G401.6 (cell line): ENCODE measurements at regions not wholly inside any gene's neighbourhood (a gene's known extent, or its start where the extent isn't known, plus 50 kb on each side); places are given as distances from the start of the nearest gene placed in this dataset.
"Not testable (repeated sequence)": the region's sequence is repeated elsewhere in the genome, so short reads cannot be mapped to it uniquely, and the experiment has no call there.

Source experiments
- FAIRE-seq: peaks from 2 replicates; lab custom pipeline; 2012; peaks lifted over from hg19 to GRCh38; lab: Jason Lieb, UNC

DNA sequence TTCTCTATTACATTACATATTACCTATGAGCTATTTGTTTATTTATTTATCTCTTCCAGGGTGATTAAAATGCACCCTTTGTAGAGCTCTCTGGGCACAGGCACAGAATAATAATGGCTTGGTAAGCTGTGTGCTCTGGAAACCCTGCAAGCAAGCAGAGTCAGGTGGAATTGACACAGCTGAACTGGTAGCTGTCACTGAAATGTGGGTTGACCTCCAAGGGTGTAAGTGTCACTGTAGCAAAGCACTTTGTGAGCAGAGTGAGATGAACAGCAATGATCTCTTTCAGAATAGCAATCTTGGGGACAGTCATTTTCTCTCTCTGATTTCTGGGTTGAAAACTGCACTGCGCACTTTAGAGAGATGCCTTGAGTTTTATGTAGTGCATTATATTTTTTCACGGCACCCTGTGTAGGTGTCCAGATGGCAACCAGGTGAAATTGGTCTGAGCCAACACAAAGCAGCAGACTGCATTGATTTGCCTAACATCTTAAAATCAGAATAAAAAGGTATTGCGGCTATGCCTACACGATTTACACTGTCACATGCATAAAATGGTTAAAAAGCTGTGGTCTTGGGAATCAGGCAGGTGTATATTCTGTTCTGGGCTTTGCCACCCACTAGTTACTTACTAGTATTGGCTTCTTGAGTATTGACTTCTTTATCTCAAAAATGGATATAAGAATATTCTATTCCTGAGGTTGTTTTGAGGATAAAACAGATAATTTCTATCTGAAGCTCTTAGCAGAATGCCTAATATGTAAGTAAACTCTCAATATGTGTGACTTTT lies 450.3 kb downstream of the RAPGEF2 start:
- no peak for FAIRE-seq

DNA sequence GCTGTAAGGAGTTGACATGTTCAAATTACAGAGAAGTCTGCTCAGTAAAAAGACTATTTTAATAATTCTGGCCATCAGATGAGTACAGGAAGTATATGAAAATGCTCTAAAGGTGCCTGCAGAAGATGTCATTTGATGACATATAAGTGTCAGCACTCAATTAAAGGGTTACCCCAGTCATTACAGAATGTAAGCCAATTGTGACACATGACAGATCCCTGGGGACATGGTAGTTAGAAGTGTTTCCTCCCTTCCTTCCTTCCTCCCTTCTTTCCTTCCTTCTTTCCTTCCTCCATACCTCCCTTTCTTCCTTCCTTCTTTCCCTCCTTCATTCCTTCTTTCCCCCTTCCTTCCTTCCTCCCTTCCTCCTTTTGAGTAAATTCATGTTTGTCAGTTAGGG lies 453.0 kb downstream of the RAPGEF2 start:
- FAIRE-seq, result no peak

DNA sequence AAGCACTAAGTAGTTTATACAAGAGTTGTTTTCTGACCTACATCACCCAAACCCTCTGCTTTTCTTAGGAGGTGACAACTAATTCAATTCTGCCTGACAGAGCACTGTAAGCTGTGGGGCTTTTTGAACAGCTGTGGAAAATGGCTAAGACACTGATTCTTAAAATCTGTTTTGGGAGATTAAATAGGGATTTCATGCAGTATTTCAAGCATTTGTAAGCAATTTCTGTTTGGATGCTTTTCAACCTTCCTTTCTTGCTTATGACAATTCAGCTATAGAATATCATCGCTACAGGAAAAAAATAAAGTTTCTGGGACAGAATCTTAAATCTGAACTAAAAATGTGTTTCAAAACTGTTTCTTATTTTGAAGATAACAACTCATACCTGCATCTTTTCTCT lies 459.5 kb downstream of the RAPGEF2 start:
- no peak for FAIRE-seq

DNA sequence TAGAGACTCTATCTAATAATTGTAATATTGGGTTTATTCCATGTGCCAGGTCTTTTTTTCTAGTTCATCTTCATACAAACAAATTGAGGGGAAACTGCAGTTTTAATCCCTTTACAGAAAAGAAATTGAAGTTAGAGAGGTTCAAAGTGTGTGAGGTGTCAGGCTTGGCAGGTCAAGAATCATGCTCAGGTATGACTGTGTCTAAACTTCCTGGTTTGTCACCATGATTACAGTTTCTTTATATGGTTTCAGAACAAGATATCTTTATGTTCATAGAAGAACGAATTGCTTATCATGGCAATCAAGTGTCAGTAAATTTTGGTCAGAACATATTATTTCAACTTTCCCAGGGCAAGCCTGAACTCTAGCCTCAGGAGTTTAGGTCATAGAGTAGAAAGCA lies 460.4 kb downstream of the RAPGEF2 start:
- FAIRE-seq, result no peak

DNA sequence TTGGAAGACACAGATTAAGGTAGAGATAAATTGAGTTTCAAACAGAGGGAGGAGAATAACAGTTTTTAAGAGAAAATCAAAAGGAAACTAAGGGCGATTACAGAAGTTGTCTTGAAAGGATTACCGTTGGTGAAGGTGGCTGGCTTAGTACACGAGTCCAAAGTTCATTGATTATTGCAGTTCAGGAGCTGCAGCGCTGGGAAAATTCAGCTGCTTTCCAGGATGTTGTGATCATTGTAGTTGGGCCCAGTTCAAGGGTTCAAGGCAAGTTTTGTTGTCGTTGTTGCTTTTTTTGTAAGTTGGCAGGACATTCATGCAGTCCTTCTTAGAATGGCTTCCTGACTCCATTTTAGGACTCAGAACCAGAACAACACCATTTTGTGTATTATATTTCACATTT lies 461.7 kb downstream of the RAPGEF2 start:
- no peak for FAIRE-seq

DNA sequence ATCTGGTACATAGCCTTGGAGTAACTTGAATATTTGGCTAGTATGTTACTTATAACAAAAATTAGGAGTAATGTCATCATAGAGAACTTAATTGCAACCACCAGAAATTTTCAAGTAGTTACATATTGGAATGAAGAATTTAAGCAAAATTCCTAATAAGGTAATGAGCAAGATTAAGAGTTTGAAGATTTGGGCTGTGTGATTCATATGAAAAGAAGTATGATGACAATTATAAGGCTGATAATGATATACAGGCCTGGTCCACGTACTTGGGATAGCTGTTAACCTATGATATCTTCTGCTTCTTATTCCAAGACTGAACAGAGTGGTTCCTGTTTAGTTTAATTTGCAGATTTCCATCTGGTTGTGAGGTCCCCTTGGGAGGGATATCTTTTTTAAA lies 463.9 kb downstream of the RAPGEF2 start:
- FAIRE-seq, result no peak

DNA sequence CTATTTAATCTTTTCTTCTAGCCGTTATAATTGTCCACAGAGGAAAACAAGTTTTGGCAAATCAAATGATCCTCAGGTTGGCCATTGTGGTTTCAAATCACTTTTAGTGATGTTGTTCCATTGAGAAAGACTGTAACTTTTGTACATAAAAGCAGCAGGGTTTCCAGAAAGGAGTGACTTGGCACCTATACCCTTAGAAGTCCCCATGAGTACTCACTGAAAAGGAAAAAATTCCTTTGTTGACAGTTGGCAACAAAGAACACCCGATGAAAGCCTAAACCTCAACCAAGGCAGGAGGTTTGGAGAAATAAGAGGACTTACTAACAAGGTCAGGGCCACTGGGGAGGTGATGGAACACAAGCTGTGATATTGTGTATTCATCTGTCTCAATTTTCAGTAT lies 474.4 kb downstream of the RAPGEF2 start:
- no peak for FAIRE-seq

DNA sequence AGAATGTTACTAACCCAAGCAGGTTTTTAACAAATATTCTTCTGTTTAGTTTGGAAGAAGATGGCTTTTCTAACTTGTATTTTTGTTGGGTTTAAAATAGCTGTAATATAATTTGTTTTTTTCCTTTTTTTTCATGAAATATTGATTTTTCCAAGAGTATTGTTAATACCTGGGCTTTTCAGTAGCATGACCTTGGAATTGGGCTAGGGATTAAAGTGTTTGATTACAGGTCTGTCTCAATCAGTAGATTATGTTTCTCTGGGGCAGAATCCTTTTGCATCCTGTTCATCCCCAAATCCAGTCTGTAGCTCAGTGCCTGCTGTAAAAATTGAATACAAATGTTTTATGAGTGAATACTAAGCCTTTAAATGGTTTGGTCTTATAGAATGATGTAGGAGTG lies 479.8 kb downstream of the RAPGEF2 start:
- no peak for FAIRE-seq

DNA sequence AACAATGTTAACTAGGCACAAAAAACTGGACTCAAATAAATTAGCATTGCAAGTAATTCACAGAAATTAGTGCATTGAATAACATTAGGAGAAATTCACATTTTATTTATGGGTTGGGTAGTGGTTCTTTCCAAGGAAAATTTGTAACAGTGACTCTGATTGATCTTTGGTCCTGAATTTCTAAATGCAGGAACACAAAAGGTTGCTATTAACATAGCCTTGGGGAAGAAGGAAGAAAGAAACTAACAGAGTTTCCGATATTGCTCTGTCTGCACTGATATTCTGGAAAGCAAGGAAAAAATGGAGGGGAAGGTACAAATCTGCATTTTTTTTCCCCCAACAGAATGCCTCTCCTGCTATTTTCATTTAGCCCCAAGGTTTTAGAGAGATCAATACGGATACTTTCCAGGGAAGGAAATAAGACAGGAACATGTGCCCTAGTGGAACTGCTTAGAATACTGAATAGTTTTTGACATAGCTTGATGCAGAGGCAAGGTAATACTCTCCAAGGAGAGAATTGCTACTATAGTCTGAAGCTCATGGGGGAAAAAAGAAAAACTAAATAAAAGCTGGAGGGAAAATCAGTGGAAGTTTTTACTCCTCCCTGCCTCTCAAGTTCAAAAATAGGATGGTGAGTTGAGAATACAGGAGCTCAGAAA lies 490.1 kb downstream of the RAPGEF2 start:
- no peak for FAIRE-seq

DNA sequence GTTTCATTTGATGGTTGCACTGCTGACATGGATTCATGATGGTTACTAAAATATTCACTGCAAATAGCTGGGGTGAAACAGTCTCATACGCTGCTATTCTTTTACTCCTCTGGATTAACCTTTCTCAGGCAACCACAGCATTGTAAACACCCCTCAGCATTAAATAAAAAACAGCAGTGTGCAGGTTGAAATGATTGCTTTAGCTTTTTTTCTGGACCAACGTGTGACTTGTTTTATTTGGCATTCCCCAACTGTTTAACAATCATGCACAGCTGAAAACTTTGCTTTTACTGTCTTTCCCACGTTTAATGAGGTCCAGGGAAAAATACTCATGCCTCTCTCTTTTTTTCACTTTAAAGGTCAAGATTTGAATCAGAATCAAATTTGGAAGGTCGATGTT lies 490.8 kb downstream of the RAPGEF2 start:
- FAIRE-seq, result no peak

DNA sequence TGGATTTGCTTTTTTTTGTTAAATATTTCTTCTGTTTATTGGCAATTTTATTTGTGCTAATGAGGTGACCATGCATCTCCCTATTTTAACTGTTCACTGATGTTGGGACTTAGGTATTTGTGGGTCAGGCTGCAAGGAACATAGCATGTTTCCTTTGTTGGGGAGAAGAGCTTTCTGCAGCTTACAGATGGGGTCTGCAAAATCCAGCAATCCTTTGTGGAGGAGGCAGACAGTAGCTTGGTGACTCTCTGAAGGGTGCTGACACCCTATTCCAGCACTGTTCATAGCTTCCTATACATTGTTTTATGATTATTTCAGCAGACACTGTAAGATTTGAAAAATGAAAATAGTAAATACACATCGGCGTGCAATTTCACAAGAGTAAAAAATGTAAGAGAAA lies 491.7 kb downstream of the RAPGEF2 start:
- no peak for FAIRE-seq

DNA sequence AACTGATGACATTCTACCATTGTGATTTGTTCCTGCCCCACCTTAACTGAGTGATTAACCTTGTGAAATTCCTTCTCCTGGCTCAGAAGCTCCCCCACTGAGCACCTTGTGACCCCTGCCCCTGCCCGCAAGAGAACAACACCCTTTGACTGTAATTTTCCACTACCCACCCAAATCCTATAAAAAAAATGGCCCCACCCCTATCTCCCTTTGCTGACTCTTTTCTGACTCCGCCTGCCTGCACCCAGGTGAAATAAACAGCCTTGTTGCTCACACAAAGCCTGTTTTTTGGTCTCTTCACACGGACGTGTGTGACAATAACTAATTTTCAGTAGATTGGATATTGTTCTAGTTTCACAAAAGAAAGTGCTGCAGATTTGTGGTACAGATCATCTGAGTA lies 492.2 kb downstream of the RAPGEF2 start:
- FAIRE-seq, result not testable (repeated sequence)

DNA sequence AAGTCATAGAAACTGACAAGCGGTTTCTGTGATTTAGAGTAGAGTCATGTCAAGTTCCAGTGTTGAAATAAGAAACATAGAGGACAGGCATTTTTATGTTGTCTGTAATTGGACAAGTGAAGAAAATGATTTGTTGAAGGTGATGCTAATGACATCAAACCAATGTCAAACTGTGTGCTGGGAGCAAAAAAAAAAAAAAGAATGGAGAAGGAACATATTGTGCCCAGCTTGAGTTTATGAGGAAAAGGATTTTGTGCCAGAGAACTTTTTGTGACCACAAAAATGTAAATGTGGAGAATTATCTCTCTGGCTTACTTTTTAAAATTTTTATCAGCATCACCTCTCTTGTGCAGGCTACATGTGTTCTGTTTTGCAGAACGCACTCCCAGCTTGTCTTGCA lies 495.7 kb downstream of the RAPGEF2 start:
- FAIRE-seq, result no peak

DNA sequence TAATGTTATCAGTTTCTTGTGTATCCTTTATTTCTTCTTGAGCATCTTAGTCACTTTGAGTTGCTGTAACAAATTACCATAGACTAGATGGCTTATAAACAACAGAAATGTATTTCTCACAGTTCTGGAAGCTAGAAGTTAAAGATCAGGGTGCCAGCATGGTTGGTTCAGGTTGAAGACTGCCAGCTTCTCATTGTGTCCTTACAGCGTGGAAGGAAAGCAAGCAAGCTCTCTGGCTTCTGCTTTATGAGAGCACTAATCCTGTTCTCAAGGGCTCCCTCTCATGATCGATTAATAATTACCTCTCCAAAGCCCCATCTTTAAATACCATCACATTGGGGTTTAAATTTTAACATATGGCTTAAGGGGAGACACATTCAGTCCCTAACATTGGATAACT lies 497.2 kb downstream of the RAPGEF2 start:
- FAIRE-seq, result no peak

DNA sequence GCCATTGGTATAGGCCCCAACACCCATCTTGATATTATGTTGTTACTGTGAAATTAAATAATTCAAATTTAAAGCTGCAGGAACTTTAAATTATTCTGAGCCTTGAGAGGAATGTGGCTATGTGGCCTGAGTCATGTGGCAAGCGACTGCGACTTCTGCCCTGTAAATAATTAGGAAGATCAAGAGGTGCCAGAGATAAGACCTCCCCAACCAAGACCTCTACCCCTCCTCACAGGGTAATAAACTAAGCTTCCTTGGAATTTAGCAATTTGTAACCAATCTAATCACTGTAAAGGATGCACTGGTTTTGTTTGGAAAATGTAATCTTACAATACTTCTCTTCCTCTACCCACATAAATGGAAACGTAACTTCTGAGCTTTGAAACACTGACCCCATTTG lies 501.9 kb downstream of the RAPGEF2 start:
- FAIRE-seq, result no peak

DNA sequence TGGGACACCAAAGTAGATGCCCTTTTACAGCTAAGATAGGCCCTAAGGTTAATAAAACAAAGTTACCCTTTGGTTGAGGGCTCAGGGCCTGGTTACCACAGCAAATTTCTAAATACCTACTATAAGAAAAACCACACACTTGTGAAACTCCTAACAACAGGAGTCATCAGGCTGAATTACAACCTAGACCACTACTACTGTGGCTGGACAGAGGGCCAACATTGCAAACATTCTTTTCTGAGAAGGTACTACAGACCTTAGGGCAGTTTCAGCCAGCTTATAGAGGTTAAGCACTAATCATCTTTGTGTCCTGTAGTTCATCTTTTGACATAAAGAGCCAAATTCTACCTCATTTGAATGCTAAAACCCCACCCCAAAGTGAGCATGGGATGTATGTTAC lies 504.0 kb downstream of the RAPGEF2 start:
- FAIRE-seq, result no peak

DNA sequence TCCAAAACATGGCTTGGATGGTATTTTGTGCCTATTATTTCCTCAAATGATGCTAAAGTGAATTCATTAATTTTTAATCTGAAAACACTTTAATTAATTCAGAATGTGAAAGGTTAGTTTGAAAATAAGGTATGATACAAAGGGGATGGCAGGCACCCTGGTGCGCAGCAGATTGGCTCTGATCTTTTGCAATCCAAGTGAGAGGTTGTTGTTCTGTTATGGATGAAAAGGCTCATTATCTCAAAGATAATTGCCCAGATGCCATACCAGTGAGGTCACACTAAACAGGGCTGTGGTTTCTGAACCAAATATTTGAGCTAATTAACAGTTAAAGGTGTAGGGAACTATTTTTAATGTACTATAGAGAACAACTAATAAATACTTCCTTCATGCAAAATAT lies 504.9 kb downstream of the RAPGEF2 start:
- no peak for FAIRE-seq

DNA sequence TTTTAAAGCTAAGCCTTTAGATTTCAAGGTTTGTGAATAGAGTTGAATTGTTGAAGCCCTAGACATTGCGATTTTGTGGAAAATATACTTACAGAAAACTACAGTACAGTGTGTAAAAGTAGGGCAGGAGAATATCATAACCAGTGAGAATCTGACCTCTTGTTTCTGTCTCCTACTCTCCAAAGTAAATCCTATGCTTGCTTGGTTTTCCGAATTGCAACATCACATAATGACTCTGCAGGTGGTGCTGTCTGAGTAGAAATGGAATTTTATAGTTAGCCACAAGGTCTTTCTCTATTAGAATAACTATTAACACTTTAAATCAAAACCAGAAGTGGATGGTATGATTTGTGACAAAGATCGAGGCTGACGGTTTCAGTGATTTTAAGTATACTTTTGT lies 505.6 kb downstream of the RAPGEF2 start:
- FAIRE-seq, result no peak

DNA sequence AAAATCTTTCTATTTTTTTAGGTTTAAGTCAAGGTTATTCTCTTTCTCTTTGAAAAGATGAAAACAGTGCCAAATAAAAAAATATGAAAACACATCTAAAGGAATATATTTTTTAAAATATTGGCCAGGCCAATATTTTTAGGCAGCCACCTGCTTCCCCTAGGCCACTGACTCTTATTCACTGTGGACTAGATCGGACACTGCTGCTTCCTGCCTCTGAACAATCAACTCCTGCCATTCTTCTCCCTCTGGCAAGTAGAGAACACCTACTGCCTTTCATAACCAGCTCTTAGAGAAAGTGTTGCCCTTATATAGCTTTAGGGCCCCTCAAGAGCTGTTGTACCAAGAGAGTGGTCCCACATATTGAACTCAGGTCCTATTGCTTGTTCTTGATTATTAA lies 529.2 kb downstream of the RAPGEF2 start:
- no peak for FAIRE-seq

DNA sequence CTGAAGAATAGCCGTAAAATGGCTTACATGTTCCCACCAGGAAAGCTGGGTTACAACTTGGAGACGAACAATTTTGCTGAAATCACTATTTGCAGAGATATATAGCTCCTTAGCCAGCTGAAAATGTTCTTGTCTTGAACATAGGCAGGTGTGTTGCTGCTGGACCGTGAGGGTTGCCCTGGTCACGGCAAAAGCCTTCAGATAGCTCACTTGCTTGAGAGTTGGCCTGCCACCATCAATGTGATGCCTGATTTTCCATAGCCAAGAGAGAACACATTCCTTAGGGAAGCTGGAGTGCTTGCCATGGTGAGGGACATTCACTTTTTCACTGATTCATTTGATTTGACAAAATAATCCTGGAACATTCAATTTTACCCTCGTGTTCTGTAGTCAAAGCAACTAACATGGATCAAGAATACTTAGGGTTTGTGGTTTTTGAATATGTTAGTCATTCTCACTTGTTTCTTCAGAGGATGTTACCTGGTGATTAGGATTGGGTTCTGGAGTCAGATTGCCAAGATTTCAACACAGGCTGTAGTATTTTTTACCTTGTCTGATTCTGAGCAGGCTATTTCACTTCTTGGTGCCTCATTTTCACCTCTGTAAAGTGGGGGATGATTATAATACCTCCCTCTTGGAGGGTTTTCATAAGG lies 536.9 kb downstream of the RAPGEF2 start:
- FAIRE-seq, result no peak

DNA sequence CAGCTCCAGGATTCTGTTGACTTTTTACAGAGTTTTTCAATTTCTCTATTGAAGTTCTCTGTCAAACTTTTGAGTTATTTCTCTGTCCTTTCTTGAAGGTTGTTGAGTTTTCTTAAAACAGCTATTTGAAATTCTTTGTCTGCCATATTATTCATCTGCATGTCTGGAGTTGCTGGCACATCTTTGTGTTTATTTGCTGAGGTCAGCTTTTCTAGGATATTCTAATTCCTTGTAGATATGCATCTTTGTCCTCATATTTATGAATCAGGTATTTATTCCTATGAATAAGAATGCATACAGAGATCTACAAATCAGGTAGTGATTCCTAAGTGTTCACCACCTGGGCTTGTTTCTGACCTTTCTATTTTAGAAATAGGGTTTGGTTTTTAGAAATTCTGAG lies 546.4 kb downstream of the RAPGEF2 start:
- FAIRE-seq, result no peak

DNA sequence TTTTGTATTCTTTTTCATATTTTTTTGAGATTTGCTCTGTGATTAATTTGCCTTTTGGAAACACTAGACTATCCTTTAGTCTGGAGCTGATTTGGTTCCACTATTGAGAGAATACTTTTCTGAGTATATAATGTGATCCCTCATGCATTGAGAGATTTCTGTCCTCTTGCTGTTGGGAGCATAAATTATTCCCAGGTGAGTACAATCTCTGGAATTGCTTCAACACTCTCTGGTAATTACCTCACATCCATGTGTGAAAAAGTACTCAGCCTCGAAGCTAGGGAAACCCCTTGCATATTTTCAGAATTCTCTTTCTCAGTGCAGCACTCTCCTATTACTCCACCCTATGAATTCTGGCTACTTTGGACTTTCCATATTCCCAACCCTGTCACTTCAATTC lies 550.0 kb downstream of the RAPGEF2 start:
- no peak for FAIRE-seq

DNA sequence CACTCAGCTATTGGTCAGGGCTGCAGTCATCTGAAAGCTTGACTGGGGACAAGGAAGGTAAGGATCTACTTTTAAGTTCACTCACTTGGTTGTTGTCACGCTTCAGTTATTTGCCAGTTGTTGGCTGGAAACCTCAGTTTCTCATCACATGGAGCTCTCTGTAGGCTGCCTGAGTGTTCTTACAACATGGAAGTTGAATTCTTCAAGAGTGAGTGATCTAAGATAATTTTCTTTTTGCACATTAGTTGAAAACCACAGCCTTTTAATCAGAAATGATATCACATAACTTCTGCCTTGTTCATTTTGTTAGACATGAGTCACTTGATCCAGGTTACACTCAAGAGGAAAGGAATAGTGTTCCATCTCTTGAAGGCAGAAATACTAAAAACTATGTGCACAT lies 552.7 kb downstream of the RAPGEF2 start:
- FAIRE-seq, result no peak

DNA sequence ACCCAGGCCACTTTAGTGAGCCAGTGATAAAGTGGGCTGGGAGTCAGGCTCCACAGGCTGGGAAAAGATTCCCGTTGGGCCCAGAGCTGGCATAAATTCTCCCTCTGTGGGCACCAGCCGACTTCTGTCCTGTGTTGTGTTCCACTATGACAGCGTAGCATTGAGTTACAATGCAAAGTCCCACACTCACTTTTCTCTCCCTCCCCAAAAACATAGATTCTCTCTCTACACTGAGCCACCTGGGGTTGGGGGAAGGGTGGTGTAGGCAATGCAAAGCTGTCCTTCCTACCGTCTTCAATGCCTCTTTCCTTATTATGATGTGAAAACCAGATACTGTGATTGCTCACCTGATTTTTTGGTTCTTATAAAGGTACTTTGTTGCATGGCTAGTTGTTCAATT lies 566.2 kb downstream of the RAPGEF2 start:
- no peak for FAIRE-seq
